ENCODE measurements at regions not wholly inside any gene's neighbourhood (a gene's known extent, or its start where the extent isn't known, plus 50 kb on each side); places are given as distances from the start of the nearest gene placed in this dataset.

GRCh38 chr4:182144626-182145333 is 98.4 kb upstream of the TENM3 start:
- Histone ChIP-seq H3K4me1 (ENCODE audit: control insufficient read depth in 3 of 3, insufficient read depth in 3 of 3, low read length in 3 of 3) (peaks cover 5 to 13% (median 12%) of the 10 kb centered on the region in 3 donors), H3K4me3 (ENCODE audit: low read length in 3 of 3) (peak overlapping the region in 2 of 3 donors; percentile 43 to 59), H3K36me3 (ENCODE audit: control insufficient read depth in 3 of 3, insufficient read depth in 3 of 3, low read length in 3 of 3) (no peaks in the 10 kb centered on the region), H3K9me3 (ENCODE audit: control insufficient read depth in 3 of 3, low read length in 3 of 3) (no peaks in the 10 kb centered on the region), H3K27me3 (ENCODE audit: control insufficient read depth in 3 of 3, insufficient read depth in 3 of 3, low read length in 3 of 3) (peaks cover 37 to 47% (median 44%) of the 10 kb centered on the region in 3 donors), H3K27ac (ENCODE audit: low read depth, low read length) (no peak overlapping the region), H3K9ac (ENCODE audit: low read depth in 1 of 3, low read length in 3 of 3) (peak overlapping the region in 1 of 3 donors; percentile 42)

GRCh38 chr4:182145334-182145905 is 97.8 kb upstream of the TENM3 start:
- Histone ChIP-seq H3K4me1 (ENCODE audit: control insufficient read depth in 3 of 3, insufficient read depth in 3 of 3, low read length in 3 of 3) (peaks cover 5 to 13% (median 12%) of the 10 kb centered on the region in 3 donors), H3K27me3 (ENCODE audit: control insufficient read depth in 3 of 3, insufficient read depth in 3 of 3, low read length in 3 of 3) (peaks cover 34 to 43% (median 43%) of the 10 kb centered on the region in 3 donors), H3K4me3 (ENCODE audit: low read length in 3 of 3) (peak overlapping the region in 2 of 3 donors; percentile 43 to 59), H3K9ac (ENCODE audit: low read depth in 1 of 3, low read length in 3 of 3) (peak overlapping the region in 1 of 3 donors; percentile 42), H3K9me3 (ENCODE audit: control insufficient read depth in 3 of 3, low read length in 3 of 3) (no peaks in the 10 kb centered on the region), H3K36me3 (ENCODE audit: control insufficient read depth in 3 of 3, insufficient read depth in 3 of 3, low read length in 3 of 3) (no peaks in the 10 kb centered on the region), H3K27ac (ENCODE audit: low read depth, low read length) (no peak overlapping the region)

DNA sequence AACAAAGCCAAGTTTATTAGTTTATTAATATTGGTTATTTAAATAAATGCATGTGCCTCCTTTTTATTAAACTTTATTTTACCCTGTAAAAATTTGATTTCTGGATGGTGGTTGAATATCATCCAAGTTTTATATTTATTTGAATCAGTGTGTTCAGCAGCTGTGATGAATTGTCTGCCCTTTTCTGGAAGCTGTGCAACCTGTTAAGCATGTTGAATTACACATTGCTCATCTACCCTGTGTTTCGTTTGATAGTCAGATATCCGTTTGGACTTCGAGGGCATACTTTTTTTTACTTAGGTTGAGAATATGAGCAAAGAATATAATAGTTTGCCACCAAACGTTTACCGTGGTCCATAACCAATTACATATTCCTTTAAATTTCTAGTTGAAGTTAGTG is 95.8 kb upstream of the TENM3 start:
- H3K27ac ChIP-seq (ENCODE audit: low read depth, low read length): no peak overlapping the region

DNA sequence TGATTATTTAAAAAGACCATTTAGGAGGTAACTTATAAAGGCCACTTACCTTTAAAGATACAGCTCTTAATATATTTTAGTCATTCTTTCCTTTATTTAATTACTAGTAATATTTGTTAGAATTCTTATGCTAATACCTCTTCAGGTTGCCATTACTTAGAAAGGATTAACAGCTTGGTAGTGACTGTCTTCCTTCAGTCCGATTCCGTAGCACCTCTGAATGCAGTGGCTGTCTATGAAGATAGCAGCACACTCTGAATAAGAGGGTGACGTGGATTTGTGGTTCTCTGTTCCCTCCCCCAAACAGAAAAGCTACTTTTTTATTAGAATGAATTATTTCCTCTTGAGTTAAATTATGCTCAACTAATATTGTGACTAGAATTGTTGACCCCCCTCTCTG is 92.6 kb upstream of the TENM3 start:
- Histone ChIP-seq H3K9ac (ENCODE audit: low read depth in 1 of 3, low read length in 3 of 3) (no peak overlapping the region), H3K27me3 (ENCODE audit: control insufficient read depth in 3 of 3, insufficient read depth in 3 of 3, low read length in 3 of 3) (peaks cover 1 to 7% (median 6%) of the 10 kb centered on the region in 3 donors)

More for the DNA sequence above, 95.8 kb upstream of the TENM3 start:
- Histone ChIP-seq H3K9ac (ENCODE audit: low read depth in 1 of 3, low read length in 3 of 3) (no peak overlapping the region), H3K9me3 (ENCODE audit: control insufficient read depth in 3 of 3, low read length in 3 of 3) (no peaks in the 10 kb centered on the region), H3K4me3 (ENCODE audit: low read length in 3 of 3) (no peak overlapping the region), H3K27me3 (ENCODE audit: control insufficient read depth in 3 of 3, insufficient read depth in 3 of 3, low read length in 3 of 3) (peaks cover 24 to 31% (median 28%) of the 10 kb centered on the region in 3 donors), H3K36me3 (ENCODE audit: control insufficient read depth in 3 of 3, insufficient read depth in 3 of 3, low read length in 3 of 3) (no peaks in the 10 kb centered on the region), H3K4me1 (ENCODE audit: control insufficient read depth in 3 of 3, insufficient read depth in 3 of 3, low read length in 3 of 3) (peaks cover 5 to 13% (median 12%) of the 10 kb centered on the region in 3 donors)

GRCh38 chr4:182155806-182156205 is 87.4 kb upstream of the TENM3 start:
- H3K36me3 ChIP-seq (ENCODE audit: control insufficient read depth in 3 of 3, insufficient read depth in 3 of 3, low read length in 3 of 3): no peaks in the 10 kb centered on the region
- H3K9me3 ChIP-seq (ENCODE audit: control insufficient read depth in 3 of 3, low read length in 3 of 3): no peaks in the 10 kb centered on the region
- H3K9ac ChIP-seq (ENCODE audit: low read depth in 1 of 3, low read length in 3 of 3): no peak overlapping the region
- no peaks in the 10 kb centered on the region for H3K27me3 ChIP-seq (ENCODE audit: control insufficient read depth in 3 of 3, insufficient read depth in 3 of 3, low read length in 3 of 3)
- no peak overlapping the region for H3K27ac ChIP-seq (ENCODE audit: low read depth, low read length)
- no peaks in the 10 kb centered on the region for H3K4me1 ChIP-seq (ENCODE audit: control insufficient read depth in 3 of 3, insufficient read depth in 3 of 3, low read length in 3 of 3)
- no peak overlapping the region for H3K4me3 ChIP-seq (ENCODE audit: low read length in 3 of 3)

More for the DNA sequence above, 92.6 kb upstream of the TENM3 start:
- Histone ChIP-seq H3K4me1 (ENCODE audit: control insufficient read depth in 3 of 3, insufficient read depth in 3 of 3, low read length in 3 of 3) (no peaks in the 10 kb centered on the region), H3K36me3 (ENCODE audit: control insufficient read depth in 3 of 3, insufficient read depth in 3 of 3, low read length in 3 of 3) (no peaks in the 10 kb centered on the region), H3K4me3 (ENCODE audit: low read length in 3 of 3) (no peak overlapping the region), H3K9me3 (ENCODE audit: control insufficient read depth in 3 of 3, low read length in 3 of 3) (no peaks in the 10 kb centered on the region), H3K27ac (ENCODE audit: low read depth, low read length) (no peak overlapping the region)

GRCh38 chr4:182163180-182163579 is 80.0 kb upstream of the TENM3 start:
- Histone ChIP-seq H3K9me3 (ENCODE audit: control insufficient read depth in 3 of 3, low read length in 3 of 3) (no peaks in the 10 kb centered on the region), H3K4me3 (ENCODE audit: low read length in 3 of 3) (no peak overlapping the region), H3K27ac (ENCODE audit: low read depth, low read length) (no peak overlapping the region), H3K4me1 (ENCODE audit: control insufficient read depth in 3 of 3, insufficient read depth in 3 of 3, low read length in 3 of 3) (no peaks in the 10 kb centered on the region), H3K36me3 (ENCODE audit: control insufficient read depth in 3 of 3, insufficient read depth in 3 of 3, low read length in 3 of 3) (no peaks in the 10 kb centered on the region), H3K27me3 (ENCODE audit: control insufficient read depth in 3 of 3, insufficient read depth in 3 of 3, low read length in 3 of 3) (no peaks in the 10 kb centered on the region), H3K9ac (ENCODE audit: low read depth in 1 of 3, low read length in 3 of 3) (no peak overlapping the region)

DNA sequence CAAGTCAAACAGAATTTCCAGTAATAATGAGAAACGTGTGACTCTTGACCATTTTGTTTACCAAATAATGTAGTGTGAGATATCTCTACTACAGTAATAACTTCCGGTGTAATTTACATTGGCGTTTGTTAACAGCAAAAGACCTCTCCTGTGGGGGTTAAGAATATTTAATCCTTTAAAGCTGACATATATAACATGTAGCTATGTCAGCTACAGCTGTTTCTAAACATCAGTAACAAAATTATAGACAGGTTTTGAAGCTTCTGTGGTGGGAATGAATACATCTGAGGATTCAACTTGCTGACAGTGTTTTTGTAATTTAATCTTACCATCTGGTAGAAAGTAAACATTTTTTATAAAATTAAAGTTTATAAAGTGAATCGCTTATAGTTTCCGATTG is 73.6 kb upstream of the TENM3 start:
- H3K9me3 ChIP-seq (ENCODE audit: control insufficient read depth in 3 of 3, low read length in 3 of 3): no peaks in the 10 kb centered on the region
- no peaks in the 10 kb centered on the region for H3K4me1 ChIP-seq (ENCODE audit: control insufficient read depth in 3 of 3, insufficient read depth in 3 of 3, low read length in 3 of 3)
- H3K4me3 ChIP-seq (ENCODE audit: low read length in 3 of 3): no peak overlapping the region
- no peaks in the 10 kb centered on the region for H3K36me3 ChIP-seq (ENCODE audit: control insufficient read depth in 3 of 3, insufficient read depth in 3 of 3, low read length in 3 of 3)
- H3K27ac ChIP-seq (ENCODE audit: low read depth, low read length): no peak overlapping the region
- H3K27me3 ChIP-seq (ENCODE audit: control insufficient read depth in 3 of 3, insufficient read depth in 3 of 3, low read length in 3 of 3): no peaks in the 10 kb centered on the region
- H3K9ac ChIP-seq (ENCODE audit: low read depth in 1 of 3, low read length in 3 of 3): no peak overlapping the region

GRCh38 chr4:182169987-182170386 is 73.2 kb upstream of the TENM3 start:
- no peaks in the 10 kb centered on the region for H3K36me3 ChIP-seq (ENCODE audit: control insufficient read depth in 3 of 3, insufficient read depth in 3 of 3, low read length in 3 of 3)
- no peak overlapping the region for H3K27ac ChIP-seq (ENCODE audit: low read depth, low read length)
- H3K9ac ChIP-seq (ENCODE audit: low read depth in 1 of 3, low read length in 3 of 3): no peak overlapping the region
- no peaks in the 10 kb centered on the region for H3K4me1 ChIP-seq (ENCODE audit: control insufficient read depth in 3 of 3, insufficient read depth in 3 of 3, low read length in 3 of 3)
- no peak overlapping the region for H3K4me3 ChIP-seq (ENCODE audit: low read length in 3 of 3)
- no peaks in the 10 kb centered on the region for H3K9me3 ChIP-seq (ENCODE audit: control insufficient read depth in 3 of 3, low read length in 3 of 3)
- no peaks in the 10 kb centered on the region for H3K27me3 ChIP-seq (ENCODE audit: control insufficient read depth in 3 of 3, insufficient read depth in 3 of 3, low read length in 3 of 3)

- H3K27me3 ChIP-seq (ENCODE audit: control insufficient read depth in 3 of 3, insufficient read depth in 3 of 3, low read length in 3 of 3): no peaks in the 10 kb centered on the region
- H3K9me3 ChIP-seq (ENCODE audit: control insufficient read depth in 3 of 3, low read length in 3 of 3): no peaks in the 10 kb centered on the region
- H3K4me1 ChIP-seq (ENCODE audit: control insufficient read depth in 3 of 3, insufficient read depth in 3 of 3, low read length in 3 of 3): no peaks in the 10 kb centered on the region
- H3K4me3 ChIP-seq (ENCODE audit: low read length in 3 of 3): no peak overlapping the region
- no peak overlapping the region for H3K27ac ChIP-seq (ENCODE audit: low read depth, low read length)
- H3K9ac ChIP-seq (ENCODE audit: low read depth in 1 of 3, low read length in 3 of 3): no peak overlapping the region
- H3K36me3 ChIP-seq (ENCODE audit: control insufficient read depth in 3 of 3, insufficient read depth in 3 of 3, low read length in 3 of 3): no peaks in the 10 kb centered on the region
Observed at GRCh38 chr4:182170417-182170935, 72.7 kb upstream of the TENM3 start.

DNA sequence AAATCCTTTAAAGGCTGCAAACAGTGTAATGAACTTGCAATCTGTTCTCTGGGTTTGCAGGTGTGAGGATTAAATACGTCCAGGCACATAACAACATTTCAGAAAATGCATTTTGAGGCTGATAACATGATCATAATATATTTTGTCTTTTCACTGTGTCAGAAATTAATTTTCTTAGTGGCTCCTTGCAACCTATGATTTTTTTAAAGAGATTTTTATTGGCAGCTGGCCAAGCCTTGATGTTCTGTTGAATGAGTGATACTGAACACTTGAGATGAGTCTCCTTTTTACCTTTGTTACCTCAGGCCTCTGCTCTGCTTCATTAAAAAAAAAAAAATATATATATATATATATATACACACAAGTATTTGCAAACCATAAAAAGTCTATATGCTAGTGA is 68.2 kb upstream of the TENM3 start:
- no peak overlapping the region for H3K4me3 ChIP-seq (ENCODE audit: low read length in 3 of 3)
- H3K4me1 ChIP-seq (ENCODE audit: control insufficient read depth in 3 of 3, insufficient read depth in 3 of 3, low read length in 3 of 3): no peaks in the 10 kb centered on the region
- H3K9me3 ChIP-seq (ENCODE audit: control insufficient read depth in 3 of 3, low read length in 3 of 3): no peaks in the 10 kb centered on the region
- H3K27ac ChIP-seq (ENCODE audit: low read depth, low read length): no peak overlapping the region
- H3K27me3 ChIP-seq (ENCODE audit: control insufficient read depth in 3 of 3, insufficient read depth in 3 of 3, low read length in 3 of 3): no peaks in the 10 kb centered on the region
- H3K36me3 ChIP-seq (ENCODE audit: control insufficient read depth in 3 of 3, insufficient read depth in 3 of 3, low read length in 3 of 3): no peaks in the 10 kb centered on the region
- H3K9ac ChIP-seq (ENCODE audit: low read depth in 1 of 3, low read length in 3 of 3): no peak overlapping the region

All from skeletal muscle tissue (tissue), 3 donors.